Calu3 (cell line): ENCODE measurements at regions not wholly inside any gene's neighbourhood (a gene's known extent, or its start where the extent isn't known, plus 50 kb on each side); places are given as distances from the start of the nearest gene placed in this dataset.

Experiments
- BruUV-seq: library from RNA; stranded (reverse); fragments of 400-500 nt; replicated peaks from 2 replicates; lab custom pipeline; 2021; lab: Mats Ljungman, UMichigan
- CTCF ChIA-PET: fragments of 300-600 bp; sonication (Branson Sonifier 250); formaldehyde crosslinking; loops from one replicate; lab custom pipeline; 2022; ENCODE audit warnings: antibody characterized with exemption; lab: Charles Lee
- DNase-seq: peaks from one replicate; pipeline ENCODE4 v3.0.0; 2022
- H3K27ac Mint-ChIP-seq: one replicate; pipeline ENCODE4 v1.8.0; 2022; ENCODE audit warnings: mixed read lengths; ENCODE audit not compliant: unreplicated experiment
- H3K27me3 Mint-ChIP-seq: one replicate; pipeline ENCODE4 v1.8.0; 2022; ENCODE audit warnings: mixed read lengths; ENCODE audit not compliant: unreplicated experiment
- H3K36me3 Mint-ChIP-seq: one replicate; pipeline ENCODE4 v1.8.0; 2022; ENCODE audit warnings: mild to moderate bottlenecking, moderate library complexity, mixed read lengths; ENCODE audit not compliant: insufficient read depth, unreplicated experiment
- H3K4me1 Mint-ChIP-seq: one replicate; pipeline ENCODE4 v1.8.0; 2022; ENCODE audit warnings: mild to moderate bottlenecking, low read depth, mixed read lengths; ENCODE audit not compliant: unreplicated experiment
- H3K4me3 Mint-ChIP-seq: one replicate; pipeline ENCODE4 v1.8.0; 2022; ENCODE audit warnings: mild to moderate bottlenecking, low read depth, moderate library complexity, mixed read lengths; ENCODE audit not compliant: unreplicated experiment
- H3K9me3 Mint-ChIP-seq: one replicate; pipeline ENCODE4 v1.8.0; 2022; ENCODE audit warnings: low read depth, mixed read lengths; ENCODE audit not compliant: unreplicated experiment
- intact Hi-C: fragments of 100-400 bp; cut with micrococcal nuclease; formaldehyde crosslinking; loops from one replicate; pipeline ENCODE4 v1.10.0; 2022; ENCODE audit not compliant: unreplicated experiment
- TF ChIP-seq, protein P1 (sequence below): fragments of 200-600 bp; IDR thresholded peaks from one replicate; pipeline ENCODE4 v1.8.0; 2022; ENCODE audit warnings: antibody characterized with exemption; ENCODE audit not compliant: unreplicated experiment

- no peak overlapping the region for H3K4me3 Mint-ChIP-seq
- no peaks in the 10 kb centered on the region for H3K4me1 Mint-ChIP-seq
- intact Hi-C loops: no loop called here
- no peaks in the 10 kb centered on the region for H3K36me3 Mint-ChIP-seq
- no peak for DNase-seq
- CTCF ChIA-PET: no interaction called here
- no peaks in the 10 kb centered on the region for H3K27me3 Mint-ChIP-seq
- H3K9me3 Mint-ChIP-seq: peaks cover 19% of the 10 kb centered on the region
- H3K27ac Mint-ChIP-seq: no peak overlapping the region
- BruUV-seq: no TSS peak
- TF ChIP-seq, protein P1, sequence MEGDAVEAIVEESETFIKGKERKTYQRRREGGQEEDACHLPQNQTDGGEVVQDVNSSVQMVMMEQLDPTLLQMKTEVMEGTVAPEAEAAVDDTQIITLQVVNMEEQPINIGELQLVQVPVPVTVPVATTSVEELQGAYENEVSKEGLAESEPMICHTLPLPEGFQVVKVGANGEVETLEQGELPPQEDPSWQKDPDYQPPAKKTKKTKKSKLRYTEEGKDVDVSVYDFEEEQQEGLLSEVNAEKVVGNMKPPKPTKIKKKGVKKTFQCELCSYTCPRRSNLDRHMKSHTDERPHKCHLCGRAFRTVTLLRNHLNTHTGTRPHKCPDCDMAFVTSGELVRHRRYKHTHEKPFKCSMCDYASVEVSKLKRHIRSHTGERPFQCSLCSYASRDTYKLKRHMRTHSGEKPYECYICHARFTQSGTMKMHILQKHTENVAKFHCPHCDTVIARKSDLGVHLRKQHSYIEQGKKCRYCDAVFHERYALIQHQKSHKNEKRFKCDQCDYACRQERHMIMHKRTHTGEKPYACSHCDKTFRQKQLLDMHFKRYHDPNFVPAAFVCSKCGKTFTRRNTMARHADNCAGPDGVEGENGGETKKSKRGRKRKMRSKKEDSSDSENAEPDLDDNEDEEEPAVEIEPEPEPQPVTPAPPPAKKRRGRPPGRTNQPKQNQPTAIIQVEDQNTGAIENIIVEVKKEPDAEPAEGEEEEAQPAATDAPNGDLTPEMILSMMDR: no peak
Observed at GRCh38 chr2:810397-810796, 133.2 kb upstream of the TMEM18 start.

- H3K4me3 Mint-ChIP-seq: no peak overlapping the region
- no TSS peak for BruUV-seq
- CTCF ChIA-PET: no interaction called here
- H3K36me3 Mint-ChIP-seq: no peaks in the 10 kb centered on the region
- TF ChIP-seq, protein P1: no peak
- DNase-seq: no peak
- intact Hi-C loops: no loop called here
- H3K27me3 Mint-ChIP-seq: no peaks in the 10 kb centered on the region
- peaks cover 8% of the 10 kb centered on the region for H3K9me3 Mint-ChIP-seq
- H3K27ac Mint-ChIP-seq: no peak overlapping the region
- no peaks in the 10 kb centered on the region for H3K4me1 Mint-ChIP-seq
Observed at GRCh38 chr2:807300-807699, 130.1 kb upstream of the TMEM18 start.

DNA sequence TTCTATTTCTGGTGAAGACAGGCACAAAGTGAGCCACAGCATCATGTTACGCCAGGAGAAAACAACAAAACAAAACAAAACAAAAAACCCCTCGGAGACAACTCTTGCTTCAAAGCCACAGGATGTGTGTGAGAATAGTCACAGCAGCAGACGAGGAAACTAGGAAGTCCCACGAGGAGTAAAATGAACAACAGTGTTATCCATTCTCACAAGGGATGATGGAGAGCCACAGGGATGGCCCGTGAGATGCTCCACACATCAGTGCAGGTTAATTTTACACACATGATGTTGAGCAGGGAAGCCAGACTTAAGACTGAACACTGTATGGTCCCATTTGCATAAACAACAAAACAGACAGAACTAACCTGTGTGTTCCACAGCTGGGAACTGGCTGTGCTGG is 128.5 kb upstream of the TMEM18 start:
- BruUV-seq: no TSS peak
- no peak overlapping the region for H3K4me3 Mint-ChIP-seq
- intact Hi-C loops: no loop called here
- H3K27me3 Mint-ChIP-seq: no peaks in the 10 kb centered on the region
- no peak overlapping the region for H3K27ac Mint-ChIP-seq
- no peak for DNase-seq
- CTCF ChIA-PET: no interaction called here
- TF ChIP-seq, protein P1: no peak
- H3K4me1 Mint-ChIP-seq: no peaks in the 10 kb centered on the region
- H3K9me3 Mint-ChIP-seq: peaks cover 4% of the 10 kb centered on the region
- no peaks in the 10 kb centered on the region for H3K36me3 Mint-ChIP-seq

DNA sequence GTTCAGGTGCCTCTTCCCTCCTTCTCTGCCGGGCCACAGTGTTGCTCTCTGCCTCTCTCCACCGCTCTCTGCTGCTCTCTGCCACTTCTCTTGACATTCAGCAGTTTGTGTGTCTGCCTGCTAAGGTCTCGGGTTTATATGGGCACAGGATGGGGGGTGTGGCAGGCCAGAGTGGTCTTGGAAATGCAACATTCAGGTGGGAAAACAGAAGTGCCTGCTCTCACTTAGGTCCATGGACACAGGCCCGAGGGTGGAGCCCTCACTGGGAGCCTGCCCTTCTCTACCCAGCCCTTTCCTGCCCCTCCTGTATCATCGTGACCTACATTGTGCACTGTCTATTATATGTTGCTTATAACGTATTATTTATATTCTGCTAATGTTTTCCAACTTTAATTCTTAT is 120.8 kb upstream of the TMEM18 start:
- intact Hi-C loops: no loop called here
- DNase-seq: no peak

More for the DNA sequence above, 120.8 kb upstream of the TMEM18 start:
- TF ChIP-seq, protein P1: no peak
- H3K4me3 Mint-ChIP-seq: no peak overlapping the region
- CTCF ChIA-PET: no interaction called here
- H3K27me3 Mint-ChIP-seq: no peaks in the 10 kb centered on the region
- peaks cover 5% of the 10 kb centered on the region for H3K9me3 Mint-ChIP-seq
- no TSS peak for BruUV-seq
- no peaks in the 10 kb centered on the region for H3K36me3 Mint-ChIP-seq
- no peaks in the 10 kb centered on the region for H3K4me1 Mint-ChIP-seq
- no peak overlapping the region for H3K27ac Mint-ChIP-seq
